Sigmoid colon (tissue), 6 donors: ENCODE measurements at regions not wholly inside any gene's neighbourhood (a gene's known extent, or its start where the extent isn't known, plus 50 kb on each side); places are given as distances from the start of the nearest gene placed in this dataset.

Experiments
- DNase-seq: peaks from one replicate; pipeline ENCODE4 v3.0.0-alpha.2; 2019
- H3K27ac ChIP-seq, 4 donors: fragments of 200-600 bp; sonication (generic); one replicate each; pipeline ENCODE4 v1.5.1; 2016 to 2019; ENCODE audit warnings: mild to moderate bottlenecking in 1 of 4
- H3K27me3 ChIP-seq, 3 donors: fragments of 200-600 bp; sonication (generic); one replicate each; pipeline ENCODE4 v1.5.1; 2019; ENCODE audit warnings: mild to moderate bottlenecking in 1 of 3
- H3K36me3 ChIP-seq, 4 donors: fragments of 200-600 bp; sonication (generic); one replicate each; pipeline ENCODE4 v1.5.1; 2016 to 2019
- H3K4me1 ChIP-seq, 4 donors: fragments of 200-600 bp; sonication (generic); one replicate each; pipeline ENCODE4 v1.5.1; 2017 to 2019
- H3K4me3 ChIP-seq, 4 donors: fragments of 200-600 bp; sonication (generic); one replicate each; pipeline ENCODE4 v1.5.1; 2017 to 2019; ENCODE audit warnings: mild to moderate bottlenecking in 2 of 4, moderate library complexity in 1 of 4
- H3K9me3 ChIP-seq, 4 donors: fragments of 200-600 bp in 3 of 4; sonication (generic) in 3 of 4; one replicate each; pipeline versions ENCODE4 v1.5.1 to v1.6.1; 2013 to 2019
- EP300 ChIP-seq, 4 donors: sonication (generic); formaldehyde crosslinking; IDR thresholded peaks; one replicate each; pipeline ENCODE4 v1.6.1; 2017; ENCODE audit warnings: antibody characterized with exemption in 4 of 4
- POLR2A ChIP-seq, 2 donors: fragments of 450-650 bp; IDR thresholded peaks; one replicate each; pipeline ENCODE4 v1.6.1; 2016; ENCODE audit warnings: antibody characterized with exemption in 2 of 2, mild to moderate bottlenecking in 2 of 2, moderate library complexity in 2 of 2
- POLR2AphosphoS5 ChIP-seq, 4 donors: sonication (generic); formaldehyde crosslinking; IDR thresholded peaks; one replicate each; pipeline ENCODE4 v1.6.1; 2017; ENCODE audit warnings: antibody characterized with exemption in 4 of 4
- WGBS, 2 donors: extraction: QIAGEN DNeasy Blood & Tissue Kit; methylation state at CpG; one replicate each; pipeline ENCODE4 v1.1.7; 2013; 5-methylcytosine and 5-hydroxymethylcytosine counted together
- intact Hi-C: fragments of 100-400 bp; cut with DNase I; formaldehyde crosslinking; loops from one replicate; pipeline ENCODE4 v1.15.1; 2023
- TF ChIP-seq, protein P1 (sequence below), 4 experiments: fragments of 450-650 bp in 3 of 4; fragments of 200-600 bp in 1 of 4; IDR thresholded peaks; one replicate each; pipeline ENCODE4 v1.5.1; 2016 to 2019; ENCODE audit warnings: antibody characterized with exemption in 4 of 4, mild to moderate bottlenecking in 3 of 4, moderate library complexity in 2 of 4
- donor health status: healthy with polysubstance abuse.
- donor health status: healthy.

DNA sequence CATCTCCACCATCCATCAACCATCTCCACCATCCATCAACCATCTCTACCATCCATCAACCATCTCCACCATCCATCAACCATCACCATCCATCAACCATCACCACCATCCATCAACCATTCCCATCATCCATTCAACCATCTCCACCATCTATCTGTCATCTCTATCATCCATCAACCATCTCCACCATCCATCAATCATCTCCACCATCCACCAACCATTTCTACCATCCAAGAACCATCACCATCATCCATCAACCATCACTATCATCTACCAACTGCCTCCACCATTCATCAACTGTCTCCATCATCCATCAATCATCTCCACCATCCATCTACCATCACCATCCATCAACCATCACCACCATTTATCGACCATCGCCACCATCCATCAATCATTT lies 78.8 kb upstream of the CDH4 start:
- 94% methylated on average over 2 of the region's 2 CpGs for WGBS, 2 donors
- no peaks in the 10 kb centered on the region for H3K36me3 ChIP-seq
- no peak overlapping the region for H3K27ac ChIP-seq
- TF ChIP-seq, protein P1, sequence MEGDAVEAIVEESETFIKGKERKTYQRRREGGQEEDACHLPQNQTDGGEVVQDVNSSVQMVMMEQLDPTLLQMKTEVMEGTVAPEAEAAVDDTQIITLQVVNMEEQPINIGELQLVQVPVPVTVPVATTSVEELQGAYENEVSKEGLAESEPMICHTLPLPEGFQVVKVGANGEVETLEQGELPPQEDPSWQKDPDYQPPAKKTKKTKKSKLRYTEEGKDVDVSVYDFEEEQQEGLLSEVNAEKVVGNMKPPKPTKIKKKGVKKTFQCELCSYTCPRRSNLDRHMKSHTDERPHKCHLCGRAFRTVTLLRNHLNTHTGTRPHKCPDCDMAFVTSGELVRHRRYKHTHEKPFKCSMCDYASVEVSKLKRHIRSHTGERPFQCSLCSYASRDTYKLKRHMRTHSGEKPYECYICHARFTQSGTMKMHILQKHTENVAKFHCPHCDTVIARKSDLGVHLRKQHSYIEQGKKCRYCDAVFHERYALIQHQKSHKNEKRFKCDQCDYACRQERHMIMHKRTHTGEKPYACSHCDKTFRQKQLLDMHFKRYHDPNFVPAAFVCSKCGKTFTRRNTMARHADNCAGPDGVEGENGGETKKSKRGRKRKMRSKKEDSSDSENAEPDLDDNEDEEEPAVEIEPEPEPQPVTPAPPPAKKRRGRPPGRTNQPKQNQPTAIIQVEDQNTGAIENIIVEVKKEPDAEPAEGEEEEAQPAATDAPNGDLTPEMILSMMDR (IDR thresholded peaks at IDR 0.05), result no peak
- no peak for TF ChIP-seq EP300 (IDR thresholded peaks at IDR 0.05)
- TF ChIP-seq POLR2AphosphoS5 (IDR thresholded peaks at IDR 0.05), result no peak
- TF ChIP-seq POLR2A (IDR thresholded peaks at IDR 0.05), result no peak
- intact Hi-C loops, result no loop called here
- no peak for DNase-seq
- no peaks in the 10 kb centered on the region for H3K4me1 ChIP-seq
- peaks cover 0 to 45% (median 5%) of the 10 kb centered on the region in 3 donors for H3K27me3 ChIP-seq
- H3K4me3 ChIP-seq, result no peak overlapping the region
- H3K9me3 ChIP-seq, result no peaks in the 10 kb centered on the region

DNA sequence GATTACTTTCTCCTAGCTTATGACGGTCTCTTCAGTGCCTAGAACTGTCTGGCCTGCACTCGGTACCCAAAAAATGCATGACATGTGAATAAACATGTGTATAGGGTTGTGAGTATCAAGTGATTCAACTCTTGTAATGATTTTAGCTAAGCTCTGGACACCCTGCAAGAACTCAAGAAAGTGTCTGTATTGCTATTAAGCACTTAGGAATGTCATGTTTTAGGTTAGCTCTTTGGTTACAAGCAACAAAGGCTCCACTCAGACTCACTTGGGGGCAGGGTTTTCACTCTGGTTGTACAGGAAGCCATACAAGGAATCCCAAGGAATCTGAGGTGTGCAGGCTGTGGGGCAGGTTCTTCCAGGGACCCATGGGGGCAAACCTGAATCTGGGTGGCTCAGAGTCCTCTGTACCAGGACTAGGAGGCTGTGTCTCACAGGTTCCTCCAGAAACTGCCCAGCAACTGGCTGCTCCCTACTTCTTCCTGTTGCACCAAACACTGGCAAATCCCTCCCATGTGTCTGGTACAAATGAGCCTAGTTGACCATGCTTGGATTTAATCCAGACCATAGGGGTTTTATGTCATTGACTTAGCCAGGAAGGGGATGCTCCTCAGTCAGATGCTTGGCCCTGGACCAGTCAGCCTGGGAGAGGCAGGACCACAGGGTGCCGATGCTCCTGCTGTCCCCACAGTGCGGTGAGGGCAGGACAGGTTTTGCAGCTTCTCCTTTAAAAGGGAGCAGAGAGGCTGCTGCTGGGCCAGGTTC lies 77.9 kb upstream of the CDH4 start:
- Histone ChIP-seq H3K4me1 (no peaks in the 10 kb centered on the region), H3K4me3 (no peak overlapping the region), H3K27ac (no peak overlapping the region), H3K27me3 (peaks cover 0 to 38% (median 8%) of the 10 kb centered on the region in 3 donors), H3K36me3 (no peaks in the 10 kb centered on the region), H3K9me3 (no peaks in the 10 kb centered on the region)
- TF ChIP-seq, protein P1 (IDR thresholded peaks at IDR 0.05), result no peak
- TF ChIP-seq EP300 (IDR thresholded peaks at IDR 0.05) (no peak), POLR2A (IDR thresholded peaks at IDR 0.05) (no peak), POLR2AphosphoS5 (IDR thresholded peaks at IDR 0.05) (no peak)
- WGBS, 2 donors, result 78 to 79% methylated on average over 4 of the region's 4 CpGs
- DNase-seq, result no peak
- intact Hi-C loops, result no loop called here

DNA sequence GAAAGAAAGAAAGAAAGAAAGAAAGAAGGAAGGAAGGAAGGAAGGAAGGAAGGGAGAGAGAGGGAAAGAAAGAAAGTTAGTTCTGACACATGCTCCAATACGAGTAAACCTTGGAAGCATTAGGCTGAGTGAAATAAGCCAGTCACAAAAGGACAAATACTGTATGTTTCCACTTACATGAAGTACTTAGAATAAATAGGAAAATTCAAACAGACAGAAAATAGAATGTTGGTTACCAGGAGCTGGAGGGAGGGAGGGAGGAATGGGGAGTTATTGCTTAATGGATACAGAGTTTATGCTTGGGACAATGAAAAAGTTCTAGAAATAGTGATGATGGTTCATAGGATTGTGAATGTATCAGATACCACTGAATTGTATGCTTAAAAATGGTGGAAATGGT lies 75.2 kb upstream of the CDH4 start:
- no peak for DNase-seq
- no peak overlapping the region for H3K4me3 ChIP-seq
- H3K9me3 ChIP-seq, result no peaks in the 10 kb centered on the region
- H3K27ac ChIP-seq, result no peak overlapping the region
- TF ChIP-seq POLR2A (IDR thresholded peaks at IDR 0.05) (no peak), POLR2AphosphoS5 (IDR thresholded peaks at IDR 0.05) (no peak), EP300 (IDR thresholded peaks at IDR 0.05) (no peak)
- TF ChIP-seq, protein P1 (IDR thresholded peaks at IDR 0.05), result no peak
- no peaks in the 10 kb centered on the region for H3K4me1 ChIP-seq
- intact Hi-C loops, result no loop called here
- peaks cover 0 to 30% (median 8%) of the 10 kb centered on the region in 3 donors for H3K27me3 ChIP-seq
- 70 to 95% methylated on average over 1 of the region's 1 CpG for WGBS, 2 donors
- H3K36me3 ChIP-seq, result no peaks in the 10 kb centered on the region

DNA sequence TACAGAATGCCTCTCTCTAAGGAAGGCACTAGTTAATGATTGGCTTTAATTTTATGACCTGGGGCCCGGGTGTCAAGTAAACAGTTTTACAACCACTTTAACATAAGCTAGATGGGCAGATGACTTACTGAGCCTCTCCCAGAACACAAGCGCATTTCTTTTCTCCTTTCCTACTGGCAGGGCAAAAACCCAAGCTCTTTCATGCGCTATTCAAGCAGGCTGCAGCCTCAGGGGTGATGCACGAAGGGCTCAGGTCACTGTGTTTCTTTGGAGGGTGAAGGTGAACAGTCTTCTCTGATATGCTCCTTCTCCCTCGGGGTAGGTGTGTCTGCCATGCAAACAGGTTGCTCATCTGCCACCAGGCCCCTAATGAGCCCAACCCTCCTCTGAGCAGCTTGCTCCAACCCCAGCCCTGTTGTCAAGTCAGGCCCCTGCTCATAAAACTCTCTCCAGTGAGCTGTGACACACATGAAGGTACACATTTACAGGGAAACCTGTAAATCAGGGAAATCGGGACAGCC lies 73.5 kb upstream of the CDH4 start:
- no peak for DNase-seq
- intact Hi-C loops, result no loop called here
- Histone ChIP-seq H3K4me3 (no peak overlapping the region), H3K27me3 (peaks cover 0 to 27% (median 8%) of the 10 kb centered on the region in 3 donors), H3K36me3 (no peaks in the 10 kb centered on the region), H3K4me1 (no peaks in the 10 kb centered on the region), H3K9me3 (no peaks in the 10 kb centered on the region), H3K27ac (no peak overlapping the region)
- TF ChIP-seq EP300 (IDR thresholded peaks at IDR 0.05) (no peak), POLR2AphosphoS5 (IDR thresholded peaks at IDR 0.05) (no peak), POLR2A (IDR thresholded peaks at IDR 0.05) (no peak)
- TF ChIP-seq, protein P1 (IDR thresholded peaks at IDR 0.05), result no peak
- WGBS, 2 donors, result 3 to 25% methylated on average over 6 of the region's 6 CpGs
